Thoracic aorta (tissue), 2 donors: ENCODE measurements at regions not wholly inside any gene's neighbourhood (a gene's known extent, or its start where the extent isn't known, plus 50 kb on each side); places are given as distances from the start of the nearest gene placed in this dataset.

Source experiments
- ATAC-seq: fragments of 150-250 bp; one replicate; pipeline ENCODE4 v1.8.0; 2017; ENCODE audit warnings: low read depth; ENCODE audit not compliant: insufficient number of reproducible peaks, low FRiP score
- DNase-seq: peaks from one replicate; pipeline ENCODE4 v3.0.0-alpha.2; 2020; ENCODE audit warnings: low spot score
- H3K27ac ChIP-seq, 2 donors: fragments of 200-600 bp; sonication (generic); 1 replicate in 1 of 2; 2 replicates in 1 of 2; pipeline ENCODE4 v1.5.1; 2016; ENCODE audit warnings: mild to moderate bottlenecking in 2 of 2, moderate library complexity in 2 of 2
- H3K27me3 ChIP-seq: fragments of 200-600 bp; sonication (generic); replicated peaks from 2 replicates; pipeline ENCODE4 v1.6.0; 2016; ENCODE audit warnings: mild to moderate bottlenecking; ENCODE audit not compliant: insufficient read depth
- H3K36me3 ChIP-seq: fragments of 200-600 bp; sonication (generic); one replicate; pipeline ENCODE4 v1.5.1; 2016
- H3K4me1 ChIP-seq, 2 donors: fragments of 200-600 bp; sonication (generic); 1 replicate in 1 of 2; 2 replicates in 1 of 2; pipeline versions ENCODE4 v1.5.1 to v1.6.0; 2016; ENCODE audit warnings: low read depth in 2 of 2, mild to moderate bottlenecking in 1 of 2; ENCODE audit not compliant: control insufficient read depth in 1 of 2
- H3K4me3 ChIP-seq: fragments of 200-600 bp; sonication (generic); 2 replicates; pipeline ENCODE4 v1.5.1; 2016; ENCODE audit warnings: mild to moderate bottlenecking
- H3K9me3 ChIP-seq: fragments of 200-600 bp; sonication (generic); 2 replicates; pipeline ENCODE4 v1.5.1; 2016
- TF ChIP-seq, protein P1 (sequence below): fragments of 200-600 bp; sonication (generic); IDR thresholded peaks from one replicate; pipeline ENCODE4 v1.5.1; 2019; ENCODE audit warnings: antibody characterized with exemption

DNA sequence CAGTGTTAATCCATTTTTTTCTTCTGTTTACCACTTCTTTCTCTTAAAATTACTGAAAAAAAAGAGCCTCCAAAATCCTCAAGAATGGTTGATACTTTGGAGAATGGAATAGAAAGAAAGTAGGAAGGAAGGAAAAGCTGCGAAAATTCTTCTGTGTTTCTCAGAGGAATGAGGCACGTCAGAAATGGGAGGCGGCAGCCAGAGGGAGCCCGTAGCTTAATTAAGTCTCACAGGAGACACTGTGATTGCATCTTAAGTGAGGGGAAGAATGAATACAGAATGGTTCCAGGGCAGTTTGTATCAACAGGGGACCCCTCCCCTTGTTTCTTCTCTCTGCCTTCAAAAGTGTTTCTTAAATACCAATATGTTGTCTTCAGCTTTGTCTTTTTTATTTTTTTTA, 1099.5 kb downstream of the PLA2G4A start:
- DNase-seq (no peak), ATAC-seq (no peak)
- no peak overlapping the region for H3K4me3 ChIP-seq
- no peaks in the 10 kb centered on the region for H3K9me3 ChIP-seq
- H3K27ac ChIP-seq, result no peak overlapping the region
- H3K36me3 ChIP-seq, result no peaks in the 10 kb centered on the region
- TF ChIP-seq, protein P1, sequence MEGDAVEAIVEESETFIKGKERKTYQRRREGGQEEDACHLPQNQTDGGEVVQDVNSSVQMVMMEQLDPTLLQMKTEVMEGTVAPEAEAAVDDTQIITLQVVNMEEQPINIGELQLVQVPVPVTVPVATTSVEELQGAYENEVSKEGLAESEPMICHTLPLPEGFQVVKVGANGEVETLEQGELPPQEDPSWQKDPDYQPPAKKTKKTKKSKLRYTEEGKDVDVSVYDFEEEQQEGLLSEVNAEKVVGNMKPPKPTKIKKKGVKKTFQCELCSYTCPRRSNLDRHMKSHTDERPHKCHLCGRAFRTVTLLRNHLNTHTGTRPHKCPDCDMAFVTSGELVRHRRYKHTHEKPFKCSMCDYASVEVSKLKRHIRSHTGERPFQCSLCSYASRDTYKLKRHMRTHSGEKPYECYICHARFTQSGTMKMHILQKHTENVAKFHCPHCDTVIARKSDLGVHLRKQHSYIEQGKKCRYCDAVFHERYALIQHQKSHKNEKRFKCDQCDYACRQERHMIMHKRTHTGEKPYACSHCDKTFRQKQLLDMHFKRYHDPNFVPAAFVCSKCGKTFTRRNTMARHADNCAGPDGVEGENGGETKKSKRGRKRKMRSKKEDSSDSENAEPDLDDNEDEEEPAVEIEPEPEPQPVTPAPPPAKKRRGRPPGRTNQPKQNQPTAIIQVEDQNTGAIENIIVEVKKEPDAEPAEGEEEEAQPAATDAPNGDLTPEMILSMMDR, result no peak
- H3K4me1 ChIP-seq, result no peaks in the 10 kb centered on the region
- no peaks in the 10 kb centered on the region for H3K27me3 ChIP-seq

DNA sequence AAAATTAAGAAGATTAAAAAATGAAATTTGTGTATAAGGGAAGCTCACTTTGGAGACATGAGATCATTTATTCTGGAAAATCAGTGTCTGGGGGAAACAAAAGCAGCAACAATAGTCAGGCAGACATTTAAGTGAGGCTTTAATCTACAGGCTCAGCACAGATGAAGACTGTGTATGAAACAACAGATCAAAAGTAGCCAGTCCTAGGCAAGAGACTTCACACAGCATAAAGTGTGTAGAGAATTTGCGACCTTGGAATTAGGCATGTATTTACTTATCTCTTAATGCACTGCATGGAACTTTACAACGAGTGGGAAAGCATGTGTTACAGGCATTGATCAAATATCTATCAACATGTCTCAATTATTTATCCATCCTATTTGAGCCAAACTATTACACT, 1099.9 kb downstream of the PLA2G4A start:
- DNase-seq (no peak), ATAC-seq (no peak)
- TF ChIP-seq, protein P1, result no peak
- Histone ChIP-seq H3K4me3 (no peak overlapping the region), H3K36me3 (no peaks in the 10 kb centered on the region), H3K27me3 (no peaks in the 10 kb centered on the region), H3K27ac (no peak overlapping the region), H3K9me3 (no peaks in the 10 kb centered on the region), H3K4me1 (no peaks in the 10 kb centered on the region)

DNA sequence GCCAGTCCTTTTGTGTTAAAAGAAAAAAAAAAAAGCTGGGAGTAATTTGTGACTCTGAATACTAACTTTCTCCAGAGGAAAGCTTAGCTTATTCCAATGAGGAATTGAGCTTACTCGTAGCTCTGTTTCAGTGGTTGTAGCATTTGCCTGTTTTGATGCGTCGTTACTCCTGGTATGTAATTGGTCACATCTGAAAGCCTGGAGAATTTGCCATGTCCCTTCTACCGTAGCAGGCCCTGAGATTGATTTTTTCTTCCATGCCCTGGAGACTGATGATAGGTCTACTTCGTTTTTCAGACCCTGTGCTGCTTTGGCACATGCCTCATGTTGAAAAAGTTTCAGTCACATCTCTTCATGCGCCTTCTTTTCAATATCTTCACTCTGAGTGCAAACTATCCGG, 1103.0 kb downstream of the PLA2G4A start:
- TF ChIP-seq, protein P1, result no peak
- no peaks in the 10 kb centered on the region for H3K27me3 ChIP-seq
- H3K4me1 ChIP-seq, result no peaks in the 10 kb centered on the region
- H3K36me3 ChIP-seq, result no peaks in the 10 kb centered on the region
- no peak overlapping the region for H3K27ac ChIP-seq
- no peaks in the 10 kb centered on the region for H3K9me3 ChIP-seq
- no peak for DNase-seq
- ATAC-seq, result no peak
- H3K4me3 ChIP-seq, result no peak overlapping the region

DNA sequence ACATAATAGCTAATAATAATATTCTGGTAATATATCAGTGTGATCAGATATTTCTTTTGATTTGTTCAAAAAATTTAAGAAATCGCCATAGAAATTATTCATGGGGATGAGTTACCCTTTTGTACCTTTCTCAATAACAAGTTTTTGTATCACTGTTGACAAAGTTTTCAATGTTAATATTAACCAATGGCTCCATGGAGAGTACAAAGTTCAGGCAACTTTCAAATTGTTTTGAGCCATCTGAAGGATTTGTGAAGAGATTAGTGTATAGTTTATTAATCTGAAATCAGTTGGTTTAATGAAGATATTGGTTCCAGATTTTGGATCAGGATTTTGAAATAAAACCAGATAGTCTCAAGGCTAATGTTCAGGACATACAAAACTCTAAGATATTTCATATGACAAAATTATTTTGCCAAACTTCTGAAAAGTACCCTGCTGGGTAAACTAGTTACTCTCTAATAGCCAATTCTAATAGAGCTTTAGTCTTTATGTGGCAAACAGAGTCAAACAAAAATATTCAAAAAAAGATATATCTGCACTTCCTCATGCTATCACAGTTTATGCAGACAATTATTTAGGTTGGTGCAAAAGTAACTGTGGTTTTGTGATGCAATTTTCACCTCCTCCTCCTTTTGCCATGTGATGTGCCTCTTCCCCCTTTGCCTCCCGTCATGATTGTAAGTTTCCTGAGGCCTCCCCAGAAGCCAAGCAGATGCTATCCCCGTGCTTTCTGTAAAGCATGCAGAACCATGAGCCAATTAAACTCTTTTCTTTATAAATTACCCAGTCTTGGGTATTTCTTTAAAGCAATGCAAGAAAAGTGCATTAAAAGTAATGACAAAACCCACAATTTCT, 1105.0 kb downstream of the PLA2G4A start:
- no peaks in the 10 kb centered on the region for H3K9me3 ChIP-seq
- no peak overlapping the region for H3K4me3 ChIP-seq
- H3K4me1 ChIP-seq, result no peaks in the 10 kb centered on the region
- TF ChIP-seq, protein P1, result no peak
- no peaks in the 10 kb centered on the region for H3K27me3 ChIP-seq
- no peak for DNase-seq
- no peak overlapping the region for H3K27ac ChIP-seq
- H3K36me3 ChIP-seq, result no peaks in the 10 kb centered on the region
- ATAC-seq, result no peak

DNA sequence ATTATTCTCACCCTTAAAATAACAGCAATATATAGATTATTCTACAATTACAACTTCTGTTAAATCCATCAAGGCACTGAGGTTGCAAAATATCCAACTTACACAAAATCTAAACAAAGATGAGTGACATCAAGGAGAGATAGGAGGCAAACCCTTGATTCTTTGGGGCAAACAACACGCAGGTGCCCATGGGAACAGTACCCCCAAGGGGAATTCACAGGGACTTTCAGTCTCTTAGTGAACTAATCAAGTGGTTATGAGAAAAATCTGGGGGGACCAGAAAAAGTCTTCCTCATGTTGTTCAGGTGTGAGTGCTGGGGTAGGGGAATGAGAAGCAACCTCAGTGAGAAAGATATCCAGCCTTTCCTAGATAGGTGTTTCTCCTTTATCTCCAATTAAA, 1107.9 kb downstream of the PLA2G4A start:
- H3K36me3 ChIP-seq, result no peaks in the 10 kb centered on the region
- no peaks in the 10 kb centered on the region for H3K9me3 ChIP-seq
- no peak overlapping the region for H3K4me3 ChIP-seq
- TF ChIP-seq, protein P1, result no peak
- no peaks in the 10 kb centered on the region for H3K27me3 ChIP-seq
- ATAC-seq (no peak), DNase-seq (no peak)
- H3K4me1 ChIP-seq, result no peaks in the 10 kb centered on the region
- H3K27ac ChIP-seq, result no peak overlapping the region
